HCT116 (cell line): ENCODE measurements at regions not wholly inside any gene's neighbourhood (a gene's known extent, or its start where the extent isn't known, plus 50 kb on each side); places are given as distances from the start of the nearest gene placed in this dataset.
"Not testable (repeated sequence)": the region's sequence is repeated elsewhere in the genome, so short reads cannot be mapped to it uniquely, and the experiment has no call there.

Source experiments
- ATAC-seq: fragments of 200-7000 bp; cut with Tn5 transposase; 2 replicates; pipeline ENCODE4 v1.9.1; 2020; ENCODE audit warnings: mild to moderate bottlenecking, moderate library complexity
- BruUV-seq: library from RNA; stranded (reverse); fragments of 400-500 nt; replicated peaks from 2 replicates; lab custom pipeline; 2021; lab: Mats Ljungman, UMichigan
- CTCF ChIA-PET: fragments of 300-600 bp; sonication (Branson Sonifier 250); formaldehyde crosslinking; loops from one replicate; lab custom pipeline; 2021; ENCODE audit warnings: antibody characterized with exemption; lab: Charles Lee
- POLR2A ChIA-PET: fragments of 300-600, 350-600 bp; sonication (Branson Sonifier 250); formaldehyde crosslinking; loops from one replicate; lab custom pipeline; 2021; ENCODE audit warnings: antibody characterized with exemption; lab: Charles Lee
- RAD21 ChIA-PET, 2 experiments: fragments of 300-600 bp; sonication (Branson Sonifier 250); formaldehyde crosslinking; loops; one replicate each; lab custom pipeline; 2023; ENCODE audit warnings: low total read pairs in 2 of 2; ENCODE audit not compliant: uncharacterized antibody in 2 of 2, unreplicated experiment in 2 of 2, low non-redundant PET in 1 of 2; lab: Charles Lee
- DNase-seq: peaks from one replicate; pipeline ENCODE4 v3.0.0-alpha.2; 2010; ENCODE audit warnings: low read depth, low spot score
- H2AFZ ChIP-seq: fragments of 200-600 bp; shearing (Covaris generic), sonication (generic); 2 replicates; pipeline ENCODE4 v1.6.1; 2017; ENCODE audit warnings: low read depth, mixed run types, mixed read lengths, antibody characterized with exemption, low read length; ENCODE audit not compliant: poor library complexity, severe bottlenecking
- H3K27ac ChIP-seq: 2 replicates; pipeline ENCODE4 v1.5.1; 2012; ENCODE audit warnings: low read depth, low read length
- H3K27me3 ChIP-seq: fragments of 200-600 bp; sonication (generic); 2 replicates; pipeline ENCODE4 v1.6.1; 2016; ENCODE audit warnings: mixed run types, low read length, mixed read lengths; ENCODE audit not compliant: insufficient read depth
- H3K36me3 ChIP-seq, 2 experiments: fragments of 200-500 bp in 1 of 2; fragments of 200-600 bp in 1 of 2; sonication (Bioruptor generic) in 1 of 2; sonication (generic) in 1 of 2; 2 replicates each; pipeline versions ENCODE4 v1.5.1 to v1.6.1; 2014 to 2016; ENCODE audit warnings: low read length in 2 of 2, inconsistent platforms in 1 of 2, mixed read lengths in 1 of 2, mixed run types in 1 of 2; ENCODE audit not compliant: insufficient read depth in 2 of 2, control insufficient read depth in 1 of 2
- H3K4me1 ChIP-seq, 2 experiments: fragments of 200-600 bp in 1 of 2; sonication (generic) in 1 of 2; 2 replicates each; pipeline versions ENCODE4 v1.5.1 to v1.6.1; 2012 to 2017; ENCODE audit warnings: low read length in 2 of 2, inconsistent platforms in 1 of 2, mild to moderate bottlenecking in 1 of 2, mixed read lengths in 1 of 2, mixed run types in 1 of 2, moderate library complexity in 1 of 2; ENCODE audit not compliant: insufficient read depth in 2 of 2, control insufficient read depth in 1 of 2
- H3K4me2 ChIP-seq: fragments of 200-600 bp; sonication (generic); 2 replicates; pipeline ENCODE4 v1.6.1; 2017; ENCODE audit warnings: mixed run types, low read length, mixed read lengths
- H3K4me3 ChIP-seq, 2 experiments: fragments of 200-600 bp in 1 of 2; sonication (generic) in 1 of 2; replicated peaks in 1 of 2; 2 replicates each; pipeline ENCODE4 v1.5.1; 2011 to 2016; ENCODE audit warnings: low read length in 2 of 2, control low read depth in 1 of 2, low read depth in 1 of 2, mild to moderate bottlenecking in 1 of 2, mixed read lengths in 1 of 2, mixed run types in 1 of 2
- H3K79me2 ChIP-seq: fragments of 200-600 bp; sonication (generic); 2 replicates; pipeline ENCODE4 v1.6.1; 2017; ENCODE audit warnings: mild to moderate bottlenecking, mixed run types, low read length, moderate library complexity, mixed read lengths; ENCODE audit not compliant: insufficient read depth
- H3K9ac ChIP-seq: fragments of 200-600 bp; sonication (generic); 2 replicates; pipeline ENCODE4 v1.6.1; 2016; ENCODE audit warnings: low read length, mixed read lengths
- H3K9me2 ChIP-seq: fragments of 200-600 bp; sonication (generic), shearing (Covaris generic); 2 replicates; pipeline ENCODE4 v1.6.1; 2017; ENCODE audit warnings: mixed run types, mild to moderate bottlenecking, moderate library complexity; ENCODE audit not compliant: insufficient read depth
- H3K9me3 ChIP-seq, 2 experiments: fragments of 200-500 bp in 1 of 2; fragments of 200-600 bp in 1 of 2; sonication (Bioruptor generic) in 1 of 2; sonication (generic) in 1 of 2; 2 replicates each; pipeline ENCODE4 v1.6.1; 2014 to 2017; ENCODE audit warnings: low read length in 2 of 2, mixed read lengths in 2 of 2, inconsistent platforms in 1 of 2, low read depth in 1 of 2, mild to moderate bottlenecking in 1 of 2, mixed run types in 1 of 2, moderate library complexity in 1 of 2; ENCODE audit not compliant: control insufficient read depth in 1 of 2, insufficient read depth in 1 of 2
- H4K20me1 ChIP-seq: fragments of 200-600 bp; sonication (generic), shearing (Covaris generic); 2 replicates; pipeline ENCODE4 v1.6.1; 2017; ENCODE audit warnings: mixed run types, mild to moderate bottlenecking, moderate library complexity; ENCODE audit not compliant: insufficient read depth
- CBX3 ChIP-seq: IDR thresholded peaks from 2 replicates; pipeline ENCODE4 v1.6.1; 2012; ENCODE audit warnings: low read depth
- ELF1 ChIP-seq: IDR thresholded peaks from 2 replicates; pipeline ENCODE4 v1.6.1; 2012; ENCODE audit warnings: low read depth, borderline replicate concordance
- EZH2phosphoT487 ChIP-seq: fragments of 200-600 bp; IDR thresholded peaks from 2 replicates; pipeline ENCODE4 v1.6.1; 2018; ENCODE audit warnings: antibody characterized with exemption, borderline replicate concordance
- RAD21 ChIP-seq: IDR thresholded peaks from 2 replicates; pipeline ENCODE4 v1.6.1; 2012; ENCODE audit warnings: low read depth, mild to moderate bottlenecking
- YY1 ChIP-seq: IDR thresholded peaks from 2 replicates; pipeline ENCODE4 v1.6.1; 2011; ENCODE audit warnings: low read length, low read depth, moderate library complexity, mild to moderate bottlenecking; ENCODE audit not compliant: insufficient replicate concordance; ENCODE audit errors: extremely low read depth
- ZFX ChIP-seq: fragments of 450-650 bp; IDR thresholded peaks from 2 replicates; pipeline ENCODE4 v1.6.1; 2017
- intact Hi-C: fragments of 100-400 bp; cut with micrococcal nuclease; formaldehyde crosslinking; loops from 2 replicates; pipeline ENCODE4 v1.10.0; 2022
- TF ChIP-seq, protein P1 (sequence below), 3 experiments: fragments of 200-600 bp in 1 of 3; sonication (generic) in 1 of 3; IDR thresholded peaks in 2 of 3; conservative IDR thresholded peaks in 1 of 3; 2 replicates each; pipeline ENCODE4 v1.5.1; 2012 to 2017; ENCODE audit warnings: low read depth in 2 of 3, low read length in 2 of 3, antibody characterized with exemption in 1 of 3, borderline replicate concordance in 1 of 3, control low read depth in 1 of 3, mild to moderate bottlenecking in 1 of 3, mixed read lengths in 1 of 3, mixed run types in 1 of 3, moderate library complexity in 1 of 3; ENCODE audit not compliant: insufficient read depth in 1 of 3
- TF ChIP-seq, protein P2 (sequence below): IDR thresholded peaks from 2 replicates; pipeline ENCODE4 v1.6.1; 2012
- TF ChIP-seq, protein P3 (sequence below): IDR thresholded peaks from 2 replicates; pipeline ENCODE4 v1.6.1; 2011; ENCODE audit warnings: mild to moderate bottlenecking, low read length, moderate library complexity; ENCODE audit not compliant: insufficient replicate concordance; ENCODE audit errors: extremely low read depth

DNA sequence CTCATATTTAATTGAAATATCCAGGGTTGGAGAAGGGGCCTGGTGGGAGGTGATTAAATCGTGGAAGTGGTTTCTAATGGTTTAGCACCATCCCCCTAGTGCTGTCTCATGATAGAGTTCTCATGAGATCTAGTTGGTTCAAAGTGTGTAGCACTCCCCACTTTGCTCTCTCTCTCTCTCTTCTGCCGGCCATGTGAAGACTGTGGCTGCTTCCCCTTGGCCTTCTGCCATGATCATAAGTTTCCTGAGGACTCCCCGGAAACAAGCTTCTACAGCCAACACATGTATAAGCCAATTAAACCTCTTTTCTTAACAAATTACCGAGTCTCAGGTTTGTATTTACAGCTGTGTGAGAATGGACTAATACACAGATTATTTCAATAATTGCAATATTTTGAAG is 305.8 kb upstream of the KCND2 start:
- Histone ChIP-seq H3K36me3 (no peaks in the 10 kb centered on the region), H3K4me3 (no peak overlapping the region), H3K4me2 (no peak overlapping the region), H3K4me1 (no peaks in the 10 kb centered on the region), H3K9me2 (no peaks in the 10 kb centered on the region), H3K27ac (no peak overlapping the region), H3K9me3 (no peaks in the 10 kb centered on the region), H3K79me2 (no peaks in the 10 kb centered on the region), H2AFZ (no peak overlapping the region), H3K27me3 (no peaks in the 10 kb centered on the region), H3K9ac (no peak overlapping the region), H4K20me1 (no peaks in the 10 kb centered on the region)
- no peak for DNase-seq
- intact Hi-C loops: no loop called here
- ChIA-PET CTCF (no interaction called here), RAD21 (no interaction called here), POLR2A (no interaction called here)
- BruUV-seq: no TSS peak
- TF ChIP-seq RAD21 (no peak), YY1 (no peak), CBX3 (no peak), ZFX (no peak), ELF1 (no peak), EZH2phosphoT487 (no peak)
- TF ChIP-seq, protein P1, sequence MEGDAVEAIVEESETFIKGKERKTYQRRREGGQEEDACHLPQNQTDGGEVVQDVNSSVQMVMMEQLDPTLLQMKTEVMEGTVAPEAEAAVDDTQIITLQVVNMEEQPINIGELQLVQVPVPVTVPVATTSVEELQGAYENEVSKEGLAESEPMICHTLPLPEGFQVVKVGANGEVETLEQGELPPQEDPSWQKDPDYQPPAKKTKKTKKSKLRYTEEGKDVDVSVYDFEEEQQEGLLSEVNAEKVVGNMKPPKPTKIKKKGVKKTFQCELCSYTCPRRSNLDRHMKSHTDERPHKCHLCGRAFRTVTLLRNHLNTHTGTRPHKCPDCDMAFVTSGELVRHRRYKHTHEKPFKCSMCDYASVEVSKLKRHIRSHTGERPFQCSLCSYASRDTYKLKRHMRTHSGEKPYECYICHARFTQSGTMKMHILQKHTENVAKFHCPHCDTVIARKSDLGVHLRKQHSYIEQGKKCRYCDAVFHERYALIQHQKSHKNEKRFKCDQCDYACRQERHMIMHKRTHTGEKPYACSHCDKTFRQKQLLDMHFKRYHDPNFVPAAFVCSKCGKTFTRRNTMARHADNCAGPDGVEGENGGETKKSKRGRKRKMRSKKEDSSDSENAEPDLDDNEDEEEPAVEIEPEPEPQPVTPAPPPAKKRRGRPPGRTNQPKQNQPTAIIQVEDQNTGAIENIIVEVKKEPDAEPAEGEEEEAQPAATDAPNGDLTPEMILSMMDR (IDR thresholded peaks at IDR 0.05 in 2 of 3, conservative IDR thresholded peaks at IDR 0.05 in 1 of 3; ENCODE audit: borderline replicate concordance in 1 of 3, insufficient read depth in 1 of 3, low read depth in 2 of 3, low read length in 2 of 3): no peak
- TF ChIP-seq, protein P2, sequence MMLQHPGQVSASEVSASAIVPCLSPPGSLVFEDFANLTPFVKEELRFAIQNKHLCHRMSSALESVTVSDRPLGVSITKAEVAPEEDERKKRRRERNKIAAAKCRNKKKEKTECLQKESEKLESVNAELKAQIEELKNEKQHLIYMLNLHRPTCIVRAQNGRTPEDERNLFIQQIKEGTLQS: no peak
- TF ChIP-seq, protein P3, sequence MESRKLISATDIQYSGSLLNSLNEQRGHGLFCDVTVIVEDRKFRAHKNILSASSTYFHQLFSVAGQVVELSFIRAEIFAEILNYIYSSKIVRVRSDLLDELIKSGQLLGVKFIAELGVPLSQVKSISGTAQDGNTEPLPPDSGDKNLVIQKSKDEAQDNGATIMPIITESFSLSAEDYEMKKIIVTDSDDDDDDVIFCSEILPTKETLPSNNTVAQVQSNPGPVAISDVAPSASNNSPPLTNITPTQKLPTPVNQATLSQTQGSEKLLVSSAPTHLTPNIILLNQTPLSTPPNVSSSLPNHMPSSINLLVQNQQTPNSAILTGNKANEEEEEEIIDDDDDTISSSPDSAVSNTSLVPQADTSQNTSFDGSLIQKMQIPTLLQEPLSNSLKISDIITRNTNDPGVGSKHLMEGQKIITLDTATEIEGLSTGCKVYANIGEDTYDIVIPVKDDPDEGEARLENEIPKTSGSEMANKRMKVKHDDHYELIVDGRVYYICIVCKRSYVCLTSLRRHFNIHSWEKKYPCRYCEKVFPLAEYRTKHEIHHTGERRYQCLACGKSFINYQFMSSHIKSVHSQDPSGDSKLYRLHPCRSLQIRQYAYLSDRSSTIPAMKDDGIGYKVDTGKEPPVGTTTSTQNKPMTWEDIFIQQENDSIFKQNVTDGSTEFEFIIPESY: no peak
- ATAC-seq: no peak

DNA sequence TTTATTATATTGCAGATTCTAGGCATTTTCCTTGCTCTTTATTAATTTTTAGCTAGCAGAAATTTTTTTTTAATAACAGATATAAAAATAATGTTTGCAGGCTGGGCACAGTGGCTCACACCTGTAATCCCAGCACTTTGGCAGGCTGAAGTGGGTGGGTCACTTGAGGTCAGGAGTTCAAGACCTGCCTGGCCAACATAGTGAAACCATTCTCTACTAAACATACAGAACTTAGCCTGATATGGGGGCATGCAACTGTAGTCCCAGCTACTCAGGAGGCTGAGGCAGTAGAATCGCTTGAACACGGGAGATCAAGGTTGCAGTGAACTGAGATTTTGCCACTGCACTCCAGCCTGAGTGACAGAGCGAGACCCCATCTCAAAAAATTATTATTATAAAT is 304.6 kb upstream of the KCND2 start:
- RAD21 ChIA-PET, POLR2A ChIA-PET: not testable (repeated sequence)

More for the DNA sequence above, 304.6 kb upstream of the KCND2 start:
- H3K4me2 ChIP-seq, CTCF ChIA-PET, H3K79me2 ChIP-seq, H3K4me3 ChIP-seq, H3K27ac ChIP-seq, H3K4me1 ChIP-seq, H3K9ac ChIP-seq, H3K9me3 ChIP-seq, BruUV-seq, H3K36me3 ChIP-seq, H2AFZ ChIP-seq, ATAC-seq, intact Hi-C loops, DNase-seq, H4K20me1 ChIP-seq, H3K9me2 ChIP-seq, H3K27me3 ChIP-seq: not testable (repeated sequence)
